ENCODE measurements at regions not wholly inside any gene's neighbourhood (a gene's known extent, or its start where the extent isn't known, plus 50 kb on each side); places are given as distances from the start of the nearest gene placed in this dataset.

DNA sequence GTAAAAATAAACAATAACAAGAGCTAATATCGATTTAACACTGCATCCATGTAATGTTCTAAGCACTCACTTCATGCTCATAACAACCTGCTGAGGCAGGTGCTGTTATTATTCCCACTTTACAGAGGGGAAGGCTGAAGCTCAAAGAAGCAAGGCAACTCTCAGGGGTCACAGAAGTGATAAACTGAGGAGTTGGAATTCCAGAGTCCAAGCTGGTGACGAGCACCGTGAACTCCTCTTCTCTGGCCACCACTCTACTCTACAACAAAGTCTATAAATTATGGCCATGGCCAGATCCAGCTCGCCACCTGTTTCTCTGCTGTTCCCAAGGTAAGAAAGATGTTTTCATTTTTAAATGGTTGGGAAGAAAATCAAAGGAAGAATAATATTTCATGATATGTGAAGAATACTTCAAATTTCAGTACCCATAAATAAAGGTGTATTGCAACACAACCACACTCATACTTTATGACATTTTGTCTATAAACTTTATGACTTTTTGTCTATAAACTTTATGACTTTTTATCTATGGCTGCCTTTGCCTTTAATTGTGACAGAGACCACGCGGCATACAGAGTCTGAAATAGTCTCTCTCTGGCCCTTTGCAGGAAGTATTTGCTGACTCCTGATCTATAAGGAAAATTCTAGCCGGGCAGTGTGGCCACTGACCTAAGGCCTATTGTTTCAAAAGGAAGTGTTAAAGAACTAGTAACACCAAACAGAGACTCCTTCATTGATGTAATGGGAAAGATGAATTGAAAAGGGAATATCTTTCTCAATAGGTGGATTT lies 113.2 kb upstream of the KCNG1 start:
- TF ChIP-seq, protein P1, sequence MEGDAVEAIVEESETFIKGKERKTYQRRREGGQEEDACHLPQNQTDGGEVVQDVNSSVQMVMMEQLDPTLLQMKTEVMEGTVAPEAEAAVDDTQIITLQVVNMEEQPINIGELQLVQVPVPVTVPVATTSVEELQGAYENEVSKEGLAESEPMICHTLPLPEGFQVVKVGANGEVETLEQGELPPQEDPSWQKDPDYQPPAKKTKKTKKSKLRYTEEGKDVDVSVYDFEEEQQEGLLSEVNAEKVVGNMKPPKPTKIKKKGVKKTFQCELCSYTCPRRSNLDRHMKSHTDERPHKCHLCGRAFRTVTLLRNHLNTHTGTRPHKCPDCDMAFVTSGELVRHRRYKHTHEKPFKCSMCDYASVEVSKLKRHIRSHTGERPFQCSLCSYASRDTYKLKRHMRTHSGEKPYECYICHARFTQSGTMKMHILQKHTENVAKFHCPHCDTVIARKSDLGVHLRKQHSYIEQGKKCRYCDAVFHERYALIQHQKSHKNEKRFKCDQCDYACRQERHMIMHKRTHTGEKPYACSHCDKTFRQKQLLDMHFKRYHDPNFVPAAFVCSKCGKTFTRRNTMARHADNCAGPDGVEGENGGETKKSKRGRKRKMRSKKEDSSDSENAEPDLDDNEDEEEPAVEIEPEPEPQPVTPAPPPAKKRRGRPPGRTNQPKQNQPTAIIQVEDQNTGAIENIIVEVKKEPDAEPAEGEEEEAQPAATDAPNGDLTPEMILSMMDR (IDR thresholded peaks at IDR 0.05; ENCODE audit: low read length) = no peak
- TF ChIP-seq EZH2phosphoT487 (IDR thresholded peaks at IDR 0.05; ENCODE audit: low read length) (no peak), EZH2 (optimal IDR thresholded peaks at IDR 0.05; ENCODE audit: low read depth, low read length) (no peak)
- Histone ChIP-seq H2AFZ (ENCODE audit: low read length) (0 out of 2 replicates have a peak overlapping the region, but pooled peaks have one; percentile 28), H3K36me3 (replicated peaks; ENCODE audit: insufficient read depth, low read length) (no peaks in the 10 kb centered on the region)

DNA sequence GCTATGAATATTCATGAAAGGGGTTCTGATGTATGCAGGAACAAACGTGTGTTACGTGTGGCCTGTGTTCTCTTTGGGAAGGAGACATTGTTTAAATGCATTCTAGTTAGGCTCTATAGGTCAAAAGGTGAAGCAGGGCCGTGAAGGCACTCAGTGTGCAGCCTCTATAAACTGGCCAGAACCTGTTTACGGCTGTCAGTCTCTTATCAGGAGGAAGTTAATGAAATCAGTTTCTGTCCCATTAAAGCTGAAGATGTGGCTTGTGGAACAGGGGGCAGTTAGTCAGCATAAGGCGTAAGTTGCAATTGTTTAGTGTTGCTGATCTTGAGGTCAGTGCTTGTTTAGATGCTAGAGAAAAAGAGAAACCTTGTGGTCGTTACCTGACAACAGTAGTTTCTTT lies 111.5 kb upstream of the KCNG1 start:
- no peak overlapping the region for H3K4me2 ChIP-seq (ENCODE audit: low read depth, low read length)

More for the DNA sequence above, 113.2 kb upstream of the KCNG1 start:
- Histone ChIP-seq H3K4me2 (ENCODE audit: low read depth, low read length) (no peak overlapping the region), H3K4me1 (ENCODE audit: low read length) (no peaks in the 10 kb centered on the region), H3K9me2 (replicated peaks; ENCODE audit: insufficient read depth, low read length) (no peaks in the 10 kb centered on the region), H4K20me1 (ENCODE audit: insufficient read depth, low read length) (no peaks in the 10 kb centered on the region), H3K4me3 (ENCODE audit: low read length) (no peak overlapping the region), H3K9me3 (replicated peaks; ENCODE audit: insufficient read depth, low read length) (no peaks in the 10 kb centered on the region), H3K79me2 (ENCODE audit: low read length) (no peaks in the 10 kb centered on the region), H3K27me3 (replicated peaks; ENCODE audit: insufficient read depth, low read length) (no peaks in the 10 kb centered on the region), H3K27ac (ENCODE audit: low read length) (no peak overlapping the region), H3K9ac (ENCODE audit: low read length) (no peak overlapping the region), H3F3A (ENCODE audit: insufficient read depth, low read length) (no peaks in the 10 kb centered on the region)
- DNase-seq = no peak

DNA sequence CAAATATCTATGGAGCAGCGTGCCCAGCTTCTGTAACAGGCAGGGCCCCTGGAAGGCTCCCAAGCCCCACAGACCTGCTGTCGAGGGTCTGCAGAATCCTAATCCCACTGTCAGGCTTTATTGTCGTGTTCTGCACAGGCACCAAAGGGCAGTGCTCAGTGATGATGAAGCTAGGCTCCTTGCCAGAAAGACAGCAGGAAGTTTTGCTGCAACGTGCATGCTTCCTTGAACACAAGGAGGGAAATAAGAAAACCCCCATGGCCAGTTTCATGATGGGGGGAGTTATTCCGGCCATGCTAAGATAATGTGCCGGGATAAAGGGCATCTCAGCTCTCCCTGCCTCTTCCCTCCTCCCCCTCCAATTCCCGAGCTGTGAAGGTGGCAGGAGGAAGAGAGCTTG lies 109.4 kb upstream of the KCNG1 start:
- Histone ChIP-seq H3K9ac (ENCODE audit: low read length) (no peak overlapping the region), H4K20me1 (ENCODE audit: insufficient read depth, low read length) (no peaks in the 10 kb centered on the region), H3K9me2 (replicated peaks; ENCODE audit: insufficient read depth, low read length) (no peaks in the 10 kb centered on the region), H3K27ac (ENCODE audit: low read length) (no peak overlapping the region), H3K9me3 (replicated peaks; ENCODE audit: insufficient read depth, low read length) (no peaks in the 10 kb centered on the region), H3F3A (ENCODE audit: insufficient read depth, low read length) (no peaks in the 10 kb centered on the region), H3K4me3 (ENCODE audit: low read length) (no peak overlapping the region), H3K79me2 (ENCODE audit: low read length) (no peaks in the 10 kb centered on the region), H3K4me1 (ENCODE audit: low read length) (no peaks in the 10 kb centered on the region), H3K36me3 (replicated peaks; ENCODE audit: insufficient read depth, low read length) (no peaks in the 10 kb centered on the region), H3K27me3 (replicated peaks; ENCODE audit: insufficient read depth, low read length) (no peaks in the 10 kb centered on the region), H3K4me2 (ENCODE audit: low read depth, low read length) (no peak overlapping the region), H2AFZ (ENCODE audit: low read length) (no peak overlapping the region)
- DNase-seq = no peak
- TF ChIP-seq EZH2phosphoT487 (IDR thresholded peaks at IDR 0.05; ENCODE audit: low read length) = no peak
- no peak for TF ChIP-seq EZH2 (optimal IDR thresholded peaks at IDR 0.05; ENCODE audit: low read depth, low read length)
- TF ChIP-seq, protein P1 (IDR thresholded peaks at IDR 0.05; ENCODE audit: low read length) = no peak

More for the DNA sequence above, 111.5 kb upstream of the KCNG1 start:
- no peaks in the 10 kb centered on the region for H3K27me3 ChIP-seq (replicated peaks; ENCODE audit: insufficient read depth, low read length)
- H3K9ac ChIP-seq (ENCODE audit: low read length) = no peak overlapping the region
- H3K9me2 ChIP-seq (replicated peaks; ENCODE audit: insufficient read depth, low read length) = no peaks in the 10 kb centered on the region
- no peaks in the 10 kb centered on the region for H3K4me1 ChIP-seq (ENCODE audit: low read length)
- TF ChIP-seq EZH2phosphoT487 (IDR thresholded peaks at IDR 0.05; ENCODE audit: low read length) = no peak
- no peak for TF ChIP-seq EZH2 (optimal IDR thresholded peaks at IDR 0.05; ENCODE audit: low read depth, low read length)
- DNase-seq = no peak
- no peak overlapping the region; the same call in 1 of the 2 replicates for H2AFZ ChIP-seq (ENCODE audit: low read length)
- no peaks in the 10 kb centered on the region for H4K20me1 ChIP-seq (ENCODE audit: insufficient read depth, low read length)
- H3K79me2 ChIP-seq (ENCODE audit: low read length) = no peaks in the 10 kb centered on the region
- no peaks in the 10 kb centered on the region for H3K9me3 ChIP-seq (replicated peaks; ENCODE audit: insufficient read depth, low read length)
- H3K27ac ChIP-seq (ENCODE audit: low read length) = no peak overlapping the region
- H3K36me3 ChIP-seq (replicated peaks; ENCODE audit: insufficient read depth, low read length) = no peaks in the 10 kb centered on the region
- H3K4me3 ChIP-seq (ENCODE audit: low read length) = no peak overlapping the region
- no peaks in the 10 kb centered on the region for H3F3A ChIP-seq (ENCODE audit: insufficient read depth, low read length)

DNA sequence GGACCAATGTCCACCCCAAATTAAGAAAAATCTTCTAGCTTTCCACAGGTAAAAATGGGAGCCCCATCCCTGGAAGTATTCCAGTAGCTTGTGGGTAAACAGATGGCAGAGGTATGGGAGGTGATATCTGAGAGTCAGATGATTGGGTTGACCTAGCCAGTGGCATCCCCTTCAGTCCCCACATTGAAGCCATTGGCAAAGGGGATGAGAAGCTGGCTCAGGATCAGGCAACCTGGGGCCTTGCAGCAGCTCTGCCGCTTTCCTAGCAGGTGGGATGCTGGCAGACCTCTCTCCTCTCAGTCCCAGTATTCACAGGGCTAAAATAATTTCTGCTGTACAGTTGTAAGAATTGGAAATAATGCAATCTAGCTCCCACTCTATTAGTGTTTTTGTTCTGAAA lies 108.9 kb upstream of the KCNG1 start:
- no peaks in the 10 kb centered on the region for H3K9me3 ChIP-seq (replicated peaks; ENCODE audit: insufficient read depth, low read length)
- H3K36me3 ChIP-seq (replicated peaks; ENCODE audit: insufficient read depth, low read length) = no peaks in the 10 kb centered on the region
- H2AFZ ChIP-seq (ENCODE audit: low read length) = no peak overlapping the region
- TF ChIP-seq EZH2 (optimal IDR thresholded peaks at IDR 0.05; ENCODE audit: low read depth, low read length) (no peak), EZH2phosphoT487 (IDR thresholded peaks at IDR 0.05; ENCODE audit: low read length) (no peak)
- TF ChIP-seq, protein P1 (IDR thresholded peaks at IDR 0.05; ENCODE audit: low read length) = no peak
- no peak overlapping the region for H3K27ac ChIP-seq (ENCODE audit: low read length)
- H3K4me3 ChIP-seq (ENCODE audit: low read length) = no peak overlapping the region
- H3F3A ChIP-seq (ENCODE audit: insufficient read depth, low read length) = no peaks in the 10 kb centered on the region
- DNase-seq = no peak
- H4K20me1 ChIP-seq (ENCODE audit: insufficient read depth, low read length) = no peaks in the 10 kb centered on the region
- no peaks in the 10 kb centered on the region for H3K4me1 ChIP-seq (ENCODE audit: low read length)
- H3K27me3 ChIP-seq (replicated peaks; ENCODE audit: insufficient read depth, low read length) = no peaks in the 10 kb centered on the region
- H3K9ac ChIP-seq (ENCODE audit: low read length) = no peak overlapping the region
- no peak overlapping the region for H3K4me2 ChIP-seq (ENCODE audit: low read depth, low read length)
- H3K79me2 ChIP-seq (ENCODE audit: low read length) = no peaks in the 10 kb centered on the region
- H3K9me2 ChIP-seq (replicated peaks; ENCODE audit: insufficient read depth, low read length) = no peaks in the 10 kb centered on the region
